PC-3 (cell line): ENCODE measurements at regions not wholly inside any gene's neighbourhood (a gene's known extent, or its start where the extent isn't known, plus 50 kb on each side); places are given as distances from the start of the nearest gene placed in this dataset.

ENCODE experiments used
- EZH2 ChIP-seq: fragments of 300-600 bp; sonication (generic); IDR thresholded peaks from one replicate; pipeline ENCODE4 v1.6.1; 2017; ENCODE audit warnings: antibody characterized with exemption, mild to moderate bottlenecking, low read length; ENCODE audit not compliant: unreplicated experiment
- TF ChIP-seq, protein P1 (sequence below): fragments of 300-600 bp; sonication (generic); conservative IDR thresholded peaks from 2 replicates; pipeline ENCODE4 v1.5.1; 2017; ENCODE audit warnings: antibody characterized with exemption, low read depth, mild to moderate bottlenecking, low read length

DNA sequence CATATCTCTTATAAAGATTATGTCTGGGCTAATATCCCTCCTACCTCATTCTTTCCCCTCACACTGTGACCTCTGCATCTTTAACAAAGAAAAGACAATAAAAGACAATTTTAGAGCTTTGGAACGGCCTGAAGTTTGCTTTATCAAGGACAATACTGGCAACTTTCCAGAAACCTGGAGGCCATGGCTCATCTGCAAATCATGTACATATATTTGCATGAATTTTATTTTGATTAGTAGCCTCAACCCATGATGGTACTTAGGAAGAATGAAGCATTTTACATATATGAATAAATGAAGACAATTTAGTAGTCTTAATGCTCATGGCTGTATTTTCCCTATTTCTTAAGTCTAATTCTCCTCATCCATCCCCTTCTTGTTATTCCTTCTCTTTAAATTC is 612.2 kb upstream of the CXADR start:
- TF ChIP-seq, protein P1, sequence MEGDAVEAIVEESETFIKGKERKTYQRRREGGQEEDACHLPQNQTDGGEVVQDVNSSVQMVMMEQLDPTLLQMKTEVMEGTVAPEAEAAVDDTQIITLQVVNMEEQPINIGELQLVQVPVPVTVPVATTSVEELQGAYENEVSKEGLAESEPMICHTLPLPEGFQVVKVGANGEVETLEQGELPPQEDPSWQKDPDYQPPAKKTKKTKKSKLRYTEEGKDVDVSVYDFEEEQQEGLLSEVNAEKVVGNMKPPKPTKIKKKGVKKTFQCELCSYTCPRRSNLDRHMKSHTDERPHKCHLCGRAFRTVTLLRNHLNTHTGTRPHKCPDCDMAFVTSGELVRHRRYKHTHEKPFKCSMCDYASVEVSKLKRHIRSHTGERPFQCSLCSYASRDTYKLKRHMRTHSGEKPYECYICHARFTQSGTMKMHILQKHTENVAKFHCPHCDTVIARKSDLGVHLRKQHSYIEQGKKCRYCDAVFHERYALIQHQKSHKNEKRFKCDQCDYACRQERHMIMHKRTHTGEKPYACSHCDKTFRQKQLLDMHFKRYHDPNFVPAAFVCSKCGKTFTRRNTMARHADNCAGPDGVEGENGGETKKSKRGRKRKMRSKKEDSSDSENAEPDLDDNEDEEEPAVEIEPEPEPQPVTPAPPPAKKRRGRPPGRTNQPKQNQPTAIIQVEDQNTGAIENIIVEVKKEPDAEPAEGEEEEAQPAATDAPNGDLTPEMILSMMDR, result no peak
- no peak for TF ChIP-seq EZH2
